Endometrial microvascular endothelial cells (primary cell): ENCODE measurements at regions not wholly inside any gene's neighbourhood (a gene's known extent, or its start where the extent isn't known, plus 50 kb on each side); places are given as distances from the start of the nearest gene placed in this dataset.

ENCODE experiments used
- in situ Hi-C: cut with HindIII; loops from 2 replicates; pipeline ENCODE4 v1.10.0; 2017; ENCODE audit warnings: low sequenced_read_pairs, low pct_unique_long_range_greater_than_20kb; ENCODE audit errors: inconsistent ontology term

DNA sequence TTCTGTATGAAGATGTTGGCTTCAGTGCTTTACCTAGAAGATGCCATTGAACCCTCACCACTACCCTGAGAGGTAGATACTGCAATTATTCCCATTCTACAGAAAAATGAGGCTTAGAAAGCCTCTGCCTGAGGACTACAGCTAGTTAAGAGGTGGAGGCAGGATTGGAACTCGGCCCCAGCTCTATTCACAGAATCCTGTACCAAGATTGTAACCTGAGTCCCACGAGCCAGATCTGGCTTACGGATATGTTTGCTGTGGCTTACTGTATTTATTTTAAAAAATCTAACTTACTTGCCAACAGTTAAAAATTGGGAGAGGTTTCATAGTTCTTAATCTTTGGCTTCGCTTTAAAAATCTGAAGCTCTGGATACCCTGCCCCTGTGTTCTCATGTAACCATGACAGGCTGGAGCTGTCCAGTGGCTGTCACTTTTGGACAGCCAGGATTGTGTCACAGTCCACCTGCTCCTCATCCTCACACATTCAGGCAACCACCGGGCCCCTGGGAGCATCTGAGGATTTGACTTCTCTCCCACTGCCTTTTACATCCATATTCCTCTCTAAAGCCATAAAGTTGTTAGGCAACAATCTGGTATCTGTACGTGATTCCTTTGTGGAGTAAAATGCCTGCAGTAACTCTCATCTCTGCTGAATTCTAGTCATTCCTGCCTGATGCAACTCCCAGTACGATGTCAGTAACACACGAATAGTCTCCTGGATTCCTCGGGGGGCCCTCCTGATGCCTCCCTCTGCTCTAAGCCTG, 160.8 kb upstream of the SERP2 start:
- in situ Hi-C loops, result no loop called here

DNA sequence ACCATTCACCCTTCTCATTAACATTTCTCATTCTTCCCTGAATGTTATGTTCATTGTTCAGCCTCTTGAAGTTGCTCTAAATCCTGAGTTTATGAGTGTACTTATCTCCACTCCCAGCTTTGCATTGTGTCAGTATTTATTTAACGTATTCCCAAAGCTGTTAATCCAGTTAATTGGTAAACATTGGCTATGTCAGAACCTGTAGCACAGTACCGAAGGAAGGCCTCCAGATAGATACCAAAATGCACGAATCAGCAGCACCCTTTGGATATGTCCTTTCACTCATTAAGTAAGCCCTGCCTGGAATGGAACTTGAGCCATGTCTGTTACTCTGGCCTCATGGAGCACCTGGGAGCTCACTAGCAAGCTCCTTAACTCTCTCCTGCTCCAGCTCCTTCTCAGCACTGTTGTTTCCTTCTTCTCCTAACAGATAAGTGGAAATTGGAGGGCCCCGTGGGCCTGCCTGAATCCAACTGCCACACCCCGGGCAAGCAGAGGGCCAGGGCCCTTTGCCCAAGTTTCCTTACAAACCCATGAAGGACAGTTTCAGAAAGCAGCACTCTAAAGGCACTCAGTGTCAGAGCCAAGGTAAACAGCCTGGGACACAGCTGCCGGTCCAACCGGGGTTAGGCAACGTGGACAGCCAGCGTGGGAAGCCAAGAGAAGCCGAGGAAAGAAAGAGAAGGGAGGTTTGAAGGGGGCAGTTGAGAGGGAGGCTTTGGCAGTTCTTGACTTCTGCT, 155.0 kb upstream of the SERP2 start:
- in situ Hi-C loops, result no loop called here

DNA sequence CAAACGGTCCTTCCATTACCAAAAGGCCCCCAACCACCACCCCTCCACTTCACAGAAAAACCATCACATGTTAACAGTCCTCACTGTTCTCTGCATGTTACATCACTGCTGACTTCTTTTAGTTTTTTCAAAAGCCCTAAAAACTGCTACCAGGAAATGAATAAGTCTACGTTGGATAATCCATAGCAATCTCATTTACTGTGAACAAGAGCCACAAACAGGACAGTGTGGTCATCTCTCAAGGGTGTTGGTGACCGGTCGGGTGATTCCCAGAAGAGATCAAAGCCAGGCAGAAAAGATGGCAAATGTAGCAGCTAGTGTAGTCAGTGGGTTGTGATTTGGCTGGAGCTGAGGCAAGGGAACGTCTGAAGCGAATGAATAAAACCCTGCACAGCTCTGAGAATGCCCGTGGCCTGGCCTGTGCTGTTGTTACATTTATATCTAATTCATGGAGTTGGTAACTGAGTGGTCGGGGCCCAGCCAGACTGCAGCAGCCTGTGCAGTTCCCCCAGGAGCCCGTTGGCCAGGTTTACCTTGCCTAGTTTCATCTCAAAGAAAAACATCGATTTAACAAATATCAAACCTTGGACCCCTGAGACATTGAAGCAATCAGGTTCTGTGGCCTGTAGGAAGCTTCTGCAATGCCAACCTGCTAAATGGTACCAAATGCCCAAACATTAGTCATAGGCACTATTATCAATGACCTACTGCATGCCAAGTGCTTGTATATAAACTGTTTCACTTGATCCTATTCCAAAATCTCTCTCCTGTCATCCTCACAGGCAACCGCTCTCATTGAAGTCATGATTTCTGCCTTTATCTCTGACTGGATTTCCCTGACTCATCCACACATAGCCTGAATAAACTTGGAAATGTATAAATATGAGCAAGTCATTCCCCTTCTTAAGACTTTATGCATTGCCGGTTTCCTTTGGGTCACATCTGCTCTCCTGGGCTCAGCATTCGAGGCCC, 153.8 kb upstream of the SERP2 start:
- in situ Hi-C loops, result no loop called here

DNA sequence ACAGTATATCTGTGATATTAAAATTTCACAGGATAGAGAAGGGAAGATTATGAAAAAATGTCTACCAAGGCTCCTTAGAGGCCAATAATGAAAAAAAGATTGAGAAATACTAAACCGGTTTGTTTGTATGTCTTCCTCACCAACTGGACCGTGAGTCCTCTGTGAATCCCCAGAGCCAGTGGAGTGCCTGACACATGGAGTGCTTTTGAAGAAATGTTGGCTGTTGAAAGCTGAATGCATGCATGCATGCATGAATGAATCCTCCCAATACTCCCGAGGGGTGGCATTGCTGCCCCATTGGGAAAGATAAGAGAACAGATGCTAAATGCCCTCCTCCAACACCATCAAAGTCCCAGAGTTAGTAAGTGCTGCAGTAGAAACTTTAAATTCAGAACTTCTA, 152.7 kb upstream of the SERP2 start:
- in situ Hi-C loops, result no loop called here

DNA sequence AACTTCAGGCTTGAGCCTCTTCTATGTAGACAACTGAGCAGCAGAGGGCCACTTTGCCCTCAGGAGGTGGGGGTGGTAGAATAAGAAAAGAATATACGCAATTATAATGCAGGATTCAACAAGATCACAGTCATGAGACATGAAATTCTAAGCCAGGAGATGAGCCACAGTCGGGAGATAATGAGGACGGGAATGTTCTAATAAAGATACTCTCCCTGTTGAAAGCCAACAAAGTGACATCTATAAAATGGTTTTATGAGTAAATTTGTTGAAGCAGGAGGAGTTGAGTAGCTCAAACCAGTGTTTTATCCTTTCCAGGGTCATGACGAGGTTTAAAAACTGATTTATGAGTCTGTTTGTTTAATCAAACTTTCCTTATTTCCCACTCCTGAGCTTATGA, 152.0 kb upstream of the SERP2 start:
- in situ Hi-C loops, result no loop called here

DNA sequence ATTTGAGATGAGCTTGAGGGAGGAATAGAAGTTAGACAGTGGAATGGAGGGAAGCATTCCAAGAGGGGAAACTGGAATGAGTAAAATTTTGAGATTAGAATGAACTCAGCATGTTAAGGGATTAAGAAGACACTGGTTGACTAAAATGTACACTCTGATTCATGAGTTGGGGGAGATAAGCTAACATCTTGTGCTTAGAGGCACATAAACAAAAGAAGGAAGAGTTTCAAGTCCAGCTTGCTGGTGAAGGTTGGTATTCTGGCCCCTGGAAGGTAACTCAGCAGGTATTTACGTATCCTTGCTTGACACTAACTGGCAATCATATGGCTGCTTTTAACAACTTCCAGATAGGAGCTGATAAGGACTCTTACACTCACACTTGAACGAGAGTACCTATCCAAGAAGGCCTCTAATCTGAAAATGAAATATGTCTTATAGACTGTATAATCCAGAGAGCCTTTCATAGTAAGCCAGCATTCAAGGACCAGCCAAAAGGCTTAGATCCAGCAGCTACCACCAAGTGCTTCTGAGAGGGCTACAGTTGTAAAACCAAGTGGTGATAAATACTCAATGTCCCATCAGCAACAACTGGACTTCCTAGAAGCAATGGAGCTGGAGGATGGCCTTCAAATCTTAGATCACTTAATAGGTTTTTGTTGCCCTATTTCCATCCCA, 149.7 kb upstream of the SERP2 start:
- in situ Hi-C loops, result no loop called here

DNA sequence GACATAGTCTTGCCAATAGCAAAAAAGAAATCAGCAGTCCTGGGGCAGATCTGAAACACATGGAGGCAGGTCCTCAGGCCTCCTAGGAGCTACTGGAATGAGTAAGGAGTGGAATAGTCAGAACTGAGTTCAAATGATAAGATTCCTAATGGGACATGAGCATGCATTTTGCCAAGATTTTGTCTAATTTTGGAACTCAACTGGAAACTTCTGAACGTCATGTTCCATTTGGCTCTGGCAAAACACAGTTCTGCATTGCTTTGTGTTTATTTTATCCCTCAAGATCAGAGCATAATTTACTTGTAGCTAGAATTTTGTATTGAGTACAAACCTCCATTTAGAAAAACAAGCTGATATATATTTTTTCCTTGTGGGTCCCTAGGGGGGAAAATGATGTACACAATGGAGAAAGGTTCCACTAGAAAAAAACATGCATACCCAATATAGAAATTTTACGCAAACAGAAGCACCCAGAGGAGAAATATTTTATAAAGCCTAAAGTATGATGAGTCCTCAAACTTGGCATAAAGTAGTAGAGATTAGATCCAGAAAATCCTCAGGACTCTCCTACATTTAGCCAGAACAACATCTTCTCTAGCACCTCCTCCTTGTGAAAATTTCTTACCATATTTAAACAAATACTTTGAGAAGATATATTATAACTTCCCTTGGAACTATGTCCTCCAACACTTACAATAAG, 149.0 kb upstream of the SERP2 start:
- in situ Hi-C loops, result no loop called here

DNA sequence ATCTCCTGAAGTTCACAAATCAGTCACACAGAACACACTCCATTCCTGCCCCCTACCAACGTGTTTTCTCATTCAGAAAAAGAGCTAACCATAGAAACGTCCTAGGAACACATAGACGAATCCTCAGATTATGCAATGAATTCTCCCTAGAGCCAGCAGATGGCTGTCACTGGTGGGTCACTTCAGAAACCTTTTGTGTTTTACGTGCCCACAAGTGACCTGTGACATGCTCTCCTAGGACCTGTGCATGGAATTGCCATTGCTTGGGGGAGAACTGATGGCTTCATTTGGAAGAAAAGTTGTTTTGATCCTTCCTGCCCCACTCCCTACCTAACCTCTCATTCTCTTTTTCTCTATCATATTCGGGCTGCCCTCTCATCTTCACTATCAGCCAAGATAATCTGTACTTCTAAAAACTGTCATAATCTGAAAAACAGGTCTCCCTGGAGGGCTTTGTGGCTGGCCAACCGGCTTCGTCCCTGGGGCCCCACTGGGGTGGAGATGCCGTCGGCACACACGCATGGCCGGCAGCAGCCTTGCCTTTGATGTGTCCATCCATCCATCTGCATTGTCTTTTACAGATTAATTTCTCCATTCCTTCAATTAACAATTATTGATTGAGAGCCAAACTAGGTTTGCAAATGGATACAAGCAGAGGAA, 144.1 kb upstream of the SERP2 start:
- in situ Hi-C loops, result no loop called here

DNA sequence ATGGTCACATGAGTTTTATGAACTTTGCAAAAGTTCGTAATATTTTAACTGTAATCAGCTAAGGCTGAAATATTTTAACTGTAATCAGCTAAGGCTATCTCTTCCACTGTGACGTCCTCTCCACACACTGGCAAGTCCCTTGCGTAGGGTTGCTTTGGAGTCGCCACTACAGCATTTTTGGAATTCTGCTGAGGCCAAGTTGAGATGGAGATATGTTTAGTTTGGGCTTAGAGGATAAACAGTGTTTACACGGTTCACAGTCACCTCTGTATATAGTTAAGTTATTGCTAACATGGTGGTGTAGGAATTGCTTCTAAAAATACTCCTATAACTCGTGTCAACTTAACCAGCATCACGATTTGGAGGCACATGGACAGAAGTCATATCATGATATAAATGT, 143.6 kb upstream of the SERP2 start:
- in situ Hi-C loops, result no loop called here

DNA sequence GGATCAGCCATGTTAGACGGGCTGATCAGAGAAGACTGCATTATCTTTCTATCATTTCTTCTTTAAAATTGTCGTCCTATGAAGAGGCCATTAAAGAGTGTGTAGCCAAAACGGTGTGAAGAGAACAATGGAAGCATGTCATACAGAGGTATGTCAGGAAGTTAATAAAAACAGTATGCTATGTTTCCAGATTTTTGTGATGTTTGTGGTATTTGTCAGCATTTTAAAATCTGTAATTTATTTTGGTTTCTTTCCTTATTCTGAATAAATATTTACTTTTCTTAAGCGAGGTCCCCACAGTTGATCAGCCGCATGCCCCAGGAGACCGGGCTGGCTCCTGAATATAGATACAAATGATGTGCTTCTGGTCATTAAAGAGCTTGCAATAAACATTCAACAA, 142.9 kb upstream of the SERP2 start:
- in situ Hi-C loops, result no loop called here

DNA sequence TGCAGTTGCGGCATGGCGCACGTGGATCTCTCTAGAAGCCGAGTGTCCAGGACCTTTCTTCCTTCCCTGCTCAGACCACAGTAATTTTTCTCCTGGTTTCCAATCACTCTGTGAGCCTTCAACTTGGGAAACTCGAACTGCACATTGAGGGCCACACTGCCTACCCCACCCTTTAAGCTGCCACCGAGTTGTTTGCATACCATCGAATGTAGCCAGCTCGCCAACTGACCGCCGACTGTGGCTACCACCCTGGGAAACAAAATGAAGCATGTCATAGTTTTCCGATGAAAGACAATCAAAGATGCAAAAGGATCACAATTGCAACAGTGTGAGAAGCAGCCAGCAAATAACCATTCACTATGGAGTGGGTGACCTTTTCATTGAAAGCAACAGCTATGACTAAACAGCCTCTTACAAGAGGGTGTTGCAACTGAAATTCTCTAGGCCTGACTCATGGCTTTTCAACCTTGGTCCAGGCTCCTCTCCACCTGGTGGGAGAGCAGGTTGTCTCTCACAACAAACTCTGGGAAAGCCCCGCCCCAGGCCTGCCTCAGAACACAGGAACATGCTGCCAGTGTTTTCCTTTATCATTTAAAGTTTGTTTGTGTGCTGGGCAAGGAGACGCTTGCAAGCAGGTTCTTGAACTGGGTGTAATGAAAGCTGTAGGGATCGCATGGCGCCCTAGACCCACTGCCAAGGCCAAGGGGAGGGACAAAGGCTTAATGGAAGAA, 141.7 kb upstream of the SERP2 start:
- in situ Hi-C loops, result no loop called here

DNA sequence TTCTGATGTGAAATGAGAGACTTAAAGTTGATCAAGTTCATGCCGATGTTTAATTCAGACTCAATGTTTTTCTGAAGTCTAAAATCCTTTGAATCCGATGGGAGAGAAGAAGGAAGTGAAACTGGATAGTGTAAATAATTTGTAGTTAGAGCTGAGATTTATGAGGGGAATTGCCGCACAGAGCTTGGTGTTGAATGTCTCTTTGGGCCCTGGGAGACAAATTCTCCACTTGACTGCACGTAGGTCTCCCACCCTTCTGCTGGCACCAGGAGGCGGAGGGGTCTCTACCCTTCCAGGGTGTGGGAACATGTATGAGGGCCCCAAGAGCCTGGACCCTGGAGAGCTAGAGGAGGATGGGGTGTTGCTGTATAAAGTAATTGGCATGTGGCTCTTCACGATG, 140.8 kb upstream of the SERP2 start:
- in situ Hi-C loops, result no loop called here

DNA sequence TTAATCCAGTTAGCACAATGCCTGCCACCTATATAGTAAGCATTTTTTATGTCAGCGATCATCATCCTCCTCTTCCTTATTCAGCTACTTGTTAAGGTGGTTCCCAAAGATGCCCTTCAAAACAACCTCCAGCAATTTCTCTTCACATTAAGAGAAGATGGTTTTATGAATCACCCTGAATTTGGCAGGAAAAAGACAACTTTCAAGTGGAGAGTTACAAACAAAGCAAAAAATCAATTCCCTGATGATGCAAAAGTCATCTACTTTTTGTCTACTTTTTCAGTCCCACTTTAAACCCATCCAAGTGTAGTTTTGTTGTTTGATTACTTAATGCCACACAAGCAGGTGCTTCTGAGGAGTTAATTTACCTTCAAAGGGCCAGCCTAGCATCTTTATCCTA, 139.1 kb upstream of the SERP2 start:
- in situ Hi-C loops, result no loop called here

DNA sequence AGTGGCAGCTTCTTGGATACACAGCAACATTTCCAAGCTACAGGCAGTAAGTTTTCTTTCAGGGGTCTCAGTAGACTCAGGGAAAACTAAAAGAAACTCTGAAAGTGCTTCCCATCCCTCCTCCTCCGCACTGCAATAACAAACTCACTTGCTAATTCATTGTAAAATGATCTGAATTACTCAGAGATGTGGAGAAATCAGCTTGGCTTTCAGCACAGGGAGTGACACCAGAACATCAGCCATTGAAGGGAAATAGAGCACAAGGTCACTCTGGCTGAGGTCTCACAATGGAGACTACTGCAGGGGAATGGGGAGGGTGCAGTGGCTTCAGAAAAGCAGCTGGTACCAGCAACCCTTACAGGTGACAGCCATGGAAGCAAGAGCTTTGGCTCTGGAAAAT, 137.3 kb upstream of the SERP2 start:
- in situ Hi-C loops, result no loop called here

DNA sequence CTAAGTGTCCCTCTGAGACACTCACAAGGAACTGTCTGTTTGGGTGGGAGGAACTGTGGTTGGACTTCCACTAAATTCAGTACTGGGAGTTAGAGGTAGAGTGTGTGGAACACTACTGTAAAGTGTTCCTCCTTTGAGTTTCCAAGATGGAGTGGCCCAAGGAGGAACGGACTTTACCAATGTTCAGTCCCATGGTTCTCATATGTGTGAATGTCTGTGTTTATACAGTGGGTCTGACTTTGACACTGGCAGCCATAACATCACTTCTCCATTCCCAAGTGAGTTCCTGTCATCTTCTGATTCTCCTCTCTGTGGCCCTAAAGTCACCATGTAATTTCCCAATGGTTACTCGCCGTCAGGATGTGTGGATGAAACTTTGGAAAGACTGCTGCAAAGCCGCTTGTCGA, 136.8 kb upstream of the SERP2 start:
- in situ Hi-C loops, result no loop called here

DNA sequence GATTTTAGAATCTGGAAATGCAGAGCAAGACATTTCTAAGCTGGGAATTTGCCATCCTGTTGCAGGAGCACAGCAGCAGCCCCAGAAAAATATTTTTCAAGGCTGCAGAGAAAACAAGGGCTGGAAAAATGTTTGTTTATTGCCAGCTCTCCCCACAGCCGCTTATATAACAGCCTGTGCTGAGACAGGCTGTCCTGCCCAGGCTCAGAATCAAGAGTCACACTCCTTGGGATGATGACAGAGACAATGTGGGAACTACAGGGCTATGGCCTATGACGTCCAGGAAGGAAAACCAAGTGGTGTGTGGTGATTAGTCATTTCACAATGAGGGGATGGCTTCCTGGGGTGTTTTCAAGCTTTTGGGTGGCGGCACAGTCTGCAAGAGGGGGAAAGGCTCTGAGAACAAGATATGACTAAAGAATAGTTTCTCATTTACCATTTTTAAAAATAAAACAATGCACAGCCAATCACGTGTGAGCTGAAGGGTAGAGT, 136.3 kb upstream of the SERP2 start:
- in situ Hi-C loops, result no loop called here

DNA sequence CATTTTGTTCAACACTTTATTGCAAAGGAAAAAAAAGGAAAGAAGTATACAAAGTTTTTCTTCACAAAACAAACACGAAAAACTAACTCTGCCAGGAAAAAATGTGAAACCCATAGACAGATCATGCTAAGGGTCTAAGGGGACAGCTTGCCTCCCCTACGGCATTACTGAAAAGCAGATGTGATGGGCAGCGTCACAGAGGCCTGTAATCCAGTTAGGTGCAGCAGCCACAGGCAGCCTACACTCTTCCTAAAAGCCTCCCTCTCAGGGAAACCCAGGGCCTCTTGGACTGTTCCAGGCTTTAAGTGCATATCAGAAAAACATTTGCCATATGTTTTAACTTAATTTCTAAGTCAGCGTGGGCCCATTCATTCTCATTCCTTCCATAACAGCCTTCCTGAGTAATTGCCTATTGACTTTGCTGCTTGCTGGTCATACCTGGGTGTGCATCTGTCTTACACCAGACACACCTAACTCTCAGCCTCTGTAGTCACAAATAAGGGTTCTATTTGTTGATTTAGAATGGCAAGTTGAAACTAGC, 135.7 kb upstream of the SERP2 start:
- in situ Hi-C loops, result no loop called here
